ENCODE measurements at regions not wholly inside any gene's neighbourhood (a gene's known extent, or its start where the extent isn't known, plus 50 kb on each side); places are given as distances from the start of the nearest gene placed in this dataset.

GRCh38 chr10:121076776-121077715 lies 225.9 kb downstream of the WDR11 start:
- no peak overlapping the region for H3K4me3 ChIP-seq (ENCODE audit: low read depth, low read length)
- TF ChIP-seq CTCF (IDR thresholded peaks at IDR 0.05; ENCODE audit: insufficient read depth, low read depth, low read length): no peak
- peak; percentile 76 for DNase-seq (ENCODE audit: low read depth)

GRCh38 chr10:121078036-121078435 lies 226.9 kb downstream of the WDR11 start:
- H3K4me3 ChIP-seq (ENCODE audit: low read depth, low read length): no peak overlapping the region
- no peak for TF ChIP-seq CTCF (IDR thresholded peaks at IDR 0.05; ENCODE audit: insufficient read depth, low read depth, low read length)
- no peak for DNase-seq (ENCODE audit: low read depth)

GRCh38 chr10:121078672-121079102 lies 227.5 kb downstream of the WDR11 start:
- H3K4me3 ChIP-seq (ENCODE audit: low read depth, low read length): no peak overlapping the region
- DNase-seq (ENCODE audit: low read depth): no peak
- TF ChIP-seq CTCF (IDR thresholded peaks at IDR 0.05; ENCODE audit: insufficient read depth, low read depth, low read length): no peak

- TF ChIP-seq CTCF (IDR thresholded peaks at IDR 0.05; ENCODE audit: insufficient read depth, low read depth, low read length): no peak
- no peak overlapping the region for H3K4me3 ChIP-seq (ENCODE audit: low read depth, low read length)
- DNase-seq (ENCODE audit: low read depth): peak; percentile 18
Observed at GRCh38 chr10:121079226-121079625, 228.1 kb downstream of the WDR11 start.

- TF ChIP-seq CTCF (IDR thresholded peaks at IDR 0.05; ENCODE audit: insufficient read depth, low read depth, low read length): no peak
- H3K4me3 ChIP-seq (ENCODE audit: low read depth, low read length): no peak overlapping the region
- peak; percentile 44 for DNase-seq (ENCODE audit: low read depth)
Observed at GRCh38 chr10:121080281-121080891, 229.2 kb downstream of the WDR11 start.

GRCh38 chr10:121081306-121081705 lies 230.1 kb downstream of the WDR11 start:
- no peak overlapping the region for H3K4me3 ChIP-seq (ENCODE audit: low read depth, low read length)
- TF ChIP-seq CTCF (IDR thresholded peaks at IDR 0.05; ENCODE audit: insufficient read depth, low read depth, low read length): no peak
- DNase-seq (ENCODE audit: low read depth): no peak
